ENCODE measurements at regions not wholly inside any gene's neighbourhood (a gene's known extent, or its start where the extent isn't known, plus 50 kb on each side); places are given as distances from the start of the nearest gene placed in this dataset.

- no peaks in the 10 kb centered on the region for H3K4me1 Mint-ChIP-seq (ENCODE audit: low read depth, unreplicated experiment)
- H3K36me3 Mint-ChIP-seq (ENCODE audit: unreplicated experiment) = peaks cover 8% of the 10 kb centered on the region
- H3K9me3 Mint-ChIP-seq (ENCODE audit: unreplicated experiment) = no peaks in the 10 kb centered on the region
- peaks cover 2% of the 10 kb centered on the region for H3K27me3 Mint-ChIP-seq (ENCODE audit: unreplicated experiment)
- no peak overlapping the region for H3K27ac Mint-ChIP-seq (ENCODE audit: unreplicated experiment)
- H3K4me3 Mint-ChIP-seq (ENCODE audit: unreplicated experiment) = no peak overlapping the region
- no peak for DNase-seq
- no peak for TF ChIP-seq CTCF (IDR thresholded peaks at IDR 0.05; ENCODE audit: partially characterized antibody, unreplicated experiment)
Measured at GRCh38 chr15:94834494-94834893, 603.1 kb downstream of the MCTP2 start.

DNA sequence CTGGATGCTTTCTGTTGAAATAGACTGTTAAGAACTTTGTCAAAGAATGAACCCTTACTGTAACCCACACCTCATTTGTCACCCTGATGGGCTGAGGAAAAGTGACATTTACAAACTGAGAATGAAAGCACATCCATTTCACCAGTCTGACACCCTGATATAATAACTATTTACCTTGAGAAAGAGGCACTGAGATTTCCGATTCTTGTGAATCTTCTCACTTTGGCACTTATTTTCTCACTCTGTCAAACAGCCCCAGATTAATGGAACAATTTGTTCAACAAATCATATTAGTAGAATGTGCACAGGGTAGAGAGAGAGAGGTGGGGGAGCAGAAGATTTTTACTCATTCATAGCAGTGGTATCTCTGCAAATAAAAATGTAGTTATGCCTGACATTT lies 606.9 kb downstream of the MCTP2 start:
- no peak for TF ChIP-seq CTCF (IDR thresholded peaks at IDR 0.05; ENCODE audit: partially characterized antibody, unreplicated experiment)

GRCh38 chr15:94840794-94841783 lies 609.7 kb downstream of the MCTP2 start:
- H3K36me3 Mint-ChIP-seq (ENCODE audit: unreplicated experiment) = peaks cover 20% of the 10 kb centered on the region
- no peak overlapping the region for H3K4me3 Mint-ChIP-seq (ENCODE audit: unreplicated experiment)
- peaks cover 8% of the 10 kb centered on the region for H3K4me1 Mint-ChIP-seq (ENCODE audit: low read depth, unreplicated experiment)
- peaks cover 7% of the 10 kb centered on the region for H3K9me3 Mint-ChIP-seq (ENCODE audit: unreplicated experiment)
- H3K27ac Mint-ChIP-seq (ENCODE audit: unreplicated experiment) = no peak overlapping the region
- TF ChIP-seq CTCF (IDR thresholded peaks at IDR 0.05; ENCODE audit: partially characterized antibody, unreplicated experiment) = no peak
- no peaks in the 10 kb centered on the region for H3K27me3 Mint-ChIP-seq (ENCODE audit: unreplicated experiment)
- DNase-seq = no peak

More for the DNA sequence above, 606.9 kb downstream of the MCTP2 start:
- no peak overlapping the region for H3K4me3 Mint-ChIP-seq (ENCODE audit: unreplicated experiment)
- peaks cover 3% of the 10 kb centered on the region for H3K9me3 Mint-ChIP-seq (ENCODE audit: unreplicated experiment)
- DNase-seq = no peak
- no peaks in the 10 kb centered on the region for H3K4me1 Mint-ChIP-seq (ENCODE audit: low read depth, unreplicated experiment)
- H3K36me3 Mint-ChIP-seq (ENCODE audit: unreplicated experiment) = peaks cover 15% of the 10 kb centered on the region
- H3K27me3 Mint-ChIP-seq (ENCODE audit: unreplicated experiment) = peaks cover 2% of the 10 kb centered on the region
- no peak overlapping the region for H3K27ac Mint-ChIP-seq (ENCODE audit: unreplicated experiment)

DNA sequence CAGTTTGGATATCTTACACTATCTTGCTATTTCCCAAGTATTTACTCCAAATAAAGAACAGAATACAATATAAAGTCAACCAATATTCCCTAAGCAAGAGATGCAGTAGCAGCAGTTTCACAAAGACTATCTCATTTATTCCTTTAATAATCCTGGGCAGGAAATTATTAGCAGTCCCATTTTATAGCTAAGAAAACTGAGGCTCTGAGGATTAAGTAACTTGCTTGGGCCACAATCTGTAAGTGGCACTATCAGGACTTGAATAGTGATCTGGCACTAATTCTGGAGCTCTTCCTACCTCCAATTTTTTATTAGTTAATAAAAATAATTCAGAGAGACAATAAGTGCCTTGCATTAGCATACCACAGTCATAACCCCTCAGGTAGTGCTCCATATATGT lies 611.7 kb downstream of the MCTP2 start:
- H3K4me1 Mint-ChIP-seq (ENCODE audit: low read depth, unreplicated experiment) = peaks cover 8% of the 10 kb centered on the region
- H3K36me3 Mint-ChIP-seq (ENCODE audit: unreplicated experiment) = peaks cover 36% of the 10 kb centered on the region
- H3K27ac Mint-ChIP-seq (ENCODE audit: unreplicated experiment) = no peak overlapping the region
- no peaks in the 10 kb centered on the region for H3K27me3 Mint-ChIP-seq (ENCODE audit: unreplicated experiment)
- no peak overlapping the region for H3K4me3 Mint-ChIP-seq (ENCODE audit: unreplicated experiment)
- no peak for TF ChIP-seq CTCF (IDR thresholded peaks at IDR 0.05; ENCODE audit: partially characterized antibody, unreplicated experiment)
- H3K9me3 Mint-ChIP-seq (ENCODE audit: unreplicated experiment) = peaks cover 7% of the 10 kb centered on the region
- no peak for DNase-seq

DNA sequence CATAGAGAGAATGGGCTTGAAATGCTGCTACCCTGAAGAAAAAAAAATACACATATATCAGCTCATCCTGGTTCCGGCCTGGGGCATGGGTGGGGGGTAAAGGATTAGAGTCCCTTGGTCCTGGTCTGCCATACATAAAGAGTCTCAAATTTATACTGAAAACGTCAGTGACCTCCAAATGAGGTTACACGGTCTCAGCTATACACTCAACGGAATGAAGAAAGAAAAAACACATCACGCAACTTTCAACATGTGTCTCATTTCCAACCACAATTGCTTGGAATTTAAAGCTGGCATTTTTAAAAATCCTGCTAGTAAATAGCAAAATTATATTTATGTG lies 612.8 kb downstream of the MCTP2 start:
- H3K4me3 Mint-ChIP-seq (ENCODE audit: unreplicated experiment) = no peak overlapping the region
- H3K9me3 Mint-ChIP-seq (ENCODE audit: unreplicated experiment) = peaks cover 7% of the 10 kb centered on the region
- H3K36me3 Mint-ChIP-seq (ENCODE audit: unreplicated experiment) = peaks cover 36% of the 10 kb centered on the region
- DNase-seq = no peak
- peak overlapping the region; percentile 1 for H3K27ac Mint-ChIP-seq (ENCODE audit: unreplicated experiment)
- H3K27me3 Mint-ChIP-seq (ENCODE audit: unreplicated experiment) = no peaks in the 10 kb centered on the region
- H3K4me1 Mint-ChIP-seq (ENCODE audit: low read depth, unreplicated experiment) = peaks cover 8% of the 10 kb centered on the region
- TF ChIP-seq CTCF (IDR thresholded peaks at IDR 0.05; ENCODE audit: partially characterized antibody, unreplicated experiment) = no peak

Data from glutamatergic neuron (in vitro differentiated cells).